ENCODE measurements at regions not wholly inside any gene's neighbourhood (a gene's known extent, or its start where the extent isn't known, plus 50 kb on each side); places are given as distances from the start of the nearest gene placed in this dataset.

DNA sequence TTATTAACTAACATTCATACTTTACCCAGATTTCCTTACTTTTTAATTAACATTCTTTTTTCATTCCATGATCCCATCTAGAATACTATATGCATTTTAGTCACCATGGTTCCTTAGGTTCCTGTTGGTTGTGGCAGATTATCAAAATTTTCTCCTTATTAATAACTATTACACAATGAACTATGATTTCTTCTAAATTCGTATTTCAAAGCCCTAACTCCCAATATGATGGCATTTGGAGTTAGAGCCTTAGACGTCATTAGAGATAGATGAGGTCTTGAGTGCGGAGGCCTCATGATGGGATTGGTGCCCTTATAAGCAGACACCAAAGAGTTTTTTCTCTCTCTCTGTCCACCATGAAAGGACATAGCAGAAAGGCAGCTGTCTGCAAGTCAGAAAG, 485.4 kb downstream of the TLR4 start:
- TF ChIP-seq EZH2 (IDR thresholded peaks at IDR 0.05; ENCODE audit: insufficient read depth, low read length), result no peak
- TF ChIP-seq, protein P1, sequence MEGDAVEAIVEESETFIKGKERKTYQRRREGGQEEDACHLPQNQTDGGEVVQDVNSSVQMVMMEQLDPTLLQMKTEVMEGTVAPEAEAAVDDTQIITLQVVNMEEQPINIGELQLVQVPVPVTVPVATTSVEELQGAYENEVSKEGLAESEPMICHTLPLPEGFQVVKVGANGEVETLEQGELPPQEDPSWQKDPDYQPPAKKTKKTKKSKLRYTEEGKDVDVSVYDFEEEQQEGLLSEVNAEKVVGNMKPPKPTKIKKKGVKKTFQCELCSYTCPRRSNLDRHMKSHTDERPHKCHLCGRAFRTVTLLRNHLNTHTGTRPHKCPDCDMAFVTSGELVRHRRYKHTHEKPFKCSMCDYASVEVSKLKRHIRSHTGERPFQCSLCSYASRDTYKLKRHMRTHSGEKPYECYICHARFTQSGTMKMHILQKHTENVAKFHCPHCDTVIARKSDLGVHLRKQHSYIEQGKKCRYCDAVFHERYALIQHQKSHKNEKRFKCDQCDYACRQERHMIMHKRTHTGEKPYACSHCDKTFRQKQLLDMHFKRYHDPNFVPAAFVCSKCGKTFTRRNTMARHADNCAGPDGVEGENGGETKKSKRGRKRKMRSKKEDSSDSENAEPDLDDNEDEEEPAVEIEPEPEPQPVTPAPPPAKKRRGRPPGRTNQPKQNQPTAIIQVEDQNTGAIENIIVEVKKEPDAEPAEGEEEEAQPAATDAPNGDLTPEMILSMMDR (IDR thresholded peaks at IDR 0.05; ENCODE audit: insufficient read depth, low read depth, low read length), result no peak
- H4K20me1 ChIP-seq (ENCODE audit: insufficient read depth, low read length), result no peaks in the 10 kb centered on the region
- H3K27ac ChIP-seq (ENCODE audit: low read depth, low read length), result no peak overlapping the region
- Mint-ChIP-seq H3K4me1 (ENCODE audit: low read depth, unreplicated experiment) (no peaks in the 10 kb centered on the region), H3K27ac (ENCODE audit: unreplicated experiment) (no peak overlapping the region), H3K4me3 (ENCODE audit: unreplicated experiment) (no peak overlapping the region), H3K9me3 (ENCODE audit: unreplicated experiment) (peaks cover 2% of the 10 kb centered on the region), H3K27me3 (ENCODE audit: low read depth, unreplicated experiment) (no peaks in the 10 kb centered on the region), H3K36me3 (ENCODE audit: low read depth, unreplicated experiment) (no peaks in the 10 kb centered on the region)
- H3K79me2 ChIP-seq (ENCODE audit: insufficient read depth, low read length), result no peaks in the 10 kb centered on the region
- H3K4me1 ChIP-seq (ENCODE audit: insufficient read depth, low read length), result no peaks in the 10 kb centered on the region
- H3K27me3 ChIP-seq (ENCODE audit: insufficient read depth, low read length), result no peaks in the 10 kb centered on the region
- no peak overlapping the region for H3K4me3 ChIP-seq (ENCODE audit: insufficient read depth, low read depth, low read length)
- H3K9me3 ChIP-seq (ENCODE audit: insufficient read depth, low read depth, low read length), result peaks cover 4% of the 10 kb centered on the region
- no peak overlapping the region for H2AFZ ChIP-seq (ENCODE audit: low read depth, low read length)
- DNase-seq (ENCODE audit: low read depth), result no peak
- no peak overlapping the region for H3K9ac ChIP-seq (ENCODE audit: low read length)
- H3K36me3 ChIP-seq (ENCODE audit: insufficient read depth, low read length), result no peaks in the 10 kb centered on the region
- no peak for FAIRE-seq
- H3K4me2 ChIP-seq (ENCODE audit: low read length), result no peak overlapping the region

DNA sequence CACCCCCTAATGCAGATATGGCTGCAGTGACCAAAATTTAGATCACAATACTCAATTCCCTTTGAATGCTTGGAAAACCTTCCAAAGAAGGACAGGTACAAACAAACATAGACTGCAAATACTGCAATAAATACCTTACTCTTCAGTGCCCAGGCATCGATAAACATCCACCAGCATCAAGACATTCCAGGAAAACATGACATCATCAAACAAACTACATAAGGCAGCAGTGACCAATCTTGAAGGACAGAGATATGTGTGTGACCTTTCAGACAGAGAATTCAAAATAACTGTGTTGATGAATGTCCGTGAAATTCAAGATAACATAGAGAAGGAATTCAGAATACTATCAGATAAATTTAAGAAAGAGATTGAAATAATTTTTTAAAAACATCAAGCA, 488.6 kb downstream of the TLR4 start:
- DNase-seq (ENCODE audit: low read depth) (no peak), FAIRE-seq (no peak)
- H3K79me2 ChIP-seq (ENCODE audit: insufficient read depth, low read length), result no peaks in the 10 kb centered on the region
- Mint-ChIP-seq H3K27ac (ENCODE audit: unreplicated experiment) (no peak overlapping the region), H3K9me3 (ENCODE audit: unreplicated experiment) (peaks cover 2% of the 10 kb centered on the region), H3K4me1 (ENCODE audit: low read depth, unreplicated experiment) (no peaks in the 10 kb centered on the region), H3K4me3 (ENCODE audit: unreplicated experiment) (no peak overlapping the region), H3K36me3 (ENCODE audit: low read depth, unreplicated experiment) (no peaks in the 10 kb centered on the region), H3K27me3 (ENCODE audit: low read depth, unreplicated experiment) (no peaks in the 10 kb centered on the region)
- no peaks in the 10 kb centered on the region for H3K4me1 ChIP-seq (ENCODE audit: insufficient read depth, low read length)
- H3K27ac ChIP-seq (ENCODE audit: low read depth, low read length), result no peak overlapping the region
- H3K36me3 ChIP-seq (ENCODE audit: insufficient read depth, low read length), result no peaks in the 10 kb centered on the region
- H3K4me2 ChIP-seq (ENCODE audit: low read length), result no peak overlapping the region
- TF ChIP-seq, protein P1 (IDR thresholded peaks at IDR 0.05; ENCODE audit: insufficient read depth, low read depth, low read length), result no peak
- no peak for TF ChIP-seq EZH2 (IDR thresholded peaks at IDR 0.05; ENCODE audit: insufficient read depth, low read length)
- no peak overlapping the region for H3K4me3 ChIP-seq (ENCODE audit: insufficient read depth, low read depth, low read length)
- no peaks in the 10 kb centered on the region for H4K20me1 ChIP-seq (ENCODE audit: insufficient read depth, low read length)
- no peak overlapping the region for H2AFZ ChIP-seq (ENCODE audit: low read depth, low read length)
- peaks cover 4% of the 10 kb centered on the region for H3K9me3 ChIP-seq (ENCODE audit: insufficient read depth, low read depth, low read length)
- H3K9ac ChIP-seq (ENCODE audit: low read length), result no peak overlapping the region
- no peaks in the 10 kb centered on the region for H3K27me3 ChIP-seq (ENCODE audit: insufficient read depth, low read length)

DNA sequence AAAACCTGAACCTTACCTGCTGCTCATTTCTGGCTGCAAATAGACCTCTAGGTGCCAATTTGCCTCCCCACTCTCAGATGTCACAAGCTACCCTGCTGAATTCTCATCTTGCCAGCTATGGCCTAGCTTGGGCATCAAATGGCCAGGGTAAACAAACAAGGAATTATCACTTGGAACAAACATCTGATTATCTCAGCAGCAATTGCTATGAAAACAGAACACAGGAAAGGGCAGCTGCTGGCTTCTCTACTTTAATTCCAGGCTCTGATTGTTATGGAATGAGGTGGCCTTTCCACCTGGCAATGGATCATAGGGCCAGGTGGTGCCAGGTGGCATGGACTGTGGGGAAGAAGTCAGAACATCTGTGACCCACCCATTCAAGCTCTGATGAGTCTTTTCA, 505.1 kb downstream of the TLR4 start:
- H4K20me1 ChIP-seq (ENCODE audit: insufficient read depth, low read length), result no peaks in the 10 kb centered on the region
- Mint-ChIP-seq H3K27ac (ENCODE audit: unreplicated experiment) (no peak overlapping the region), H3K36me3 (ENCODE audit: low read depth, unreplicated experiment) (no peaks in the 10 kb centered on the region), H3K9me3 (ENCODE audit: unreplicated experiment) (no peaks in the 10 kb centered on the region), H3K4me1 (ENCODE audit: low read depth, unreplicated experiment) (peaks cover 1% of the 10 kb centered on the region), H3K4me3 (ENCODE audit: unreplicated experiment) (no peak overlapping the region), H3K27me3 (ENCODE audit: low read depth, unreplicated experiment) (peaks cover 3% of the 10 kb centered on the region)
- no peaks in the 10 kb centered on the region for H3K27me3 ChIP-seq (ENCODE audit: insufficient read depth, low read length)
- H3K27ac ChIP-seq (ENCODE audit: low read depth, low read length), result no peak overlapping the region
- FAIRE-seq, result no peak
- H3K79me2 ChIP-seq (ENCODE audit: insufficient read depth, low read length), result no peaks in the 10 kb centered on the region
- TF ChIP-seq, protein P1 (IDR thresholded peaks at IDR 0.05; ENCODE audit: insufficient read depth, low read depth, low read length), result no peak
- TF ChIP-seq EZH2 (IDR thresholded peaks at IDR 0.05; ENCODE audit: insufficient read depth, low read length), result no peak
- no peaks in the 10 kb centered on the region for H3K36me3 ChIP-seq (ENCODE audit: insufficient read depth, low read length)
- no peak for DNase-seq (ENCODE audit: low read depth)
- no peaks in the 10 kb centered on the region for H3K9me3 ChIP-seq (ENCODE audit: insufficient read depth, low read depth, low read length)
- H2AFZ ChIP-seq (ENCODE audit: low read depth, low read length), result no peak overlapping the region
- H3K4me3 ChIP-seq (ENCODE audit: insufficient read depth, low read depth, low read length), result no peak overlapping the region
- H3K4me1 ChIP-seq (ENCODE audit: insufficient read depth, low read length), result no peaks in the 10 kb centered on the region
- H3K4me2 ChIP-seq (ENCODE audit: low read length), result no peak overlapping the region
- H3K9ac ChIP-seq (ENCODE audit: low read length), result no peak overlapping the region

All from astrocyte (in vitro differentiated cells and primary cell).